GM10266 (cell line): ENCODE measurements at regions not wholly inside any gene's neighbourhood (a gene's known extent, or its start where the extent isn't known, plus 50 kb on each side); places are given as distances from the start of the nearest gene placed in this dataset.

Experiments
- DNase-seq: peaks from one replicate; pipeline ENCODE4 v3.0.0; 2012; ENCODE audit errors: extremely low spot score
- TF ChIP-seq, protein P1 (sequence below): IDR thresholded peaks from 2 replicates; pipeline ENCODE4 v1.5.1; 2012; ENCODE audit warnings: mild to moderate bottlenecking, low read depth; ENCODE audit not compliant: control insufficient read depth, insufficient read depth; ENCODE audit errors: missing control alignments

DNA sequence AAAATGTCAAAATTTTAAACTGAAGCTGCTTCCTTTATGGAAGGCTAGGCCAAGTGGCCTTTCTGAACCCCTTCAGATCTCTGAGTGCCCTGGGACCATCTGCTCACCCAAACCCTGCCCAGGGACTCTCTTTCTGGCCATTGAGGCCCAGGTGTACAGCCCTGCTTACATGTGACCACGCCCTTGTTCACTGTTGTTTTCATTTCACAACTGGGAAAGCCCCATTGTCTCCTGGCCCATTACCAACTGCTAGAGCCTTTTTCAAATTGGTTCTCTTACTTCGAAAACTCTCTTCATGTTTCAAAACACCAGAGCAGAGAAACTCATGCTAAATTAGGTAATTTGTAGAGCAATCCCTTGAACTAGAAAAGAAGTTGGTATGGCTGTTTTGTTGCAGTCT lies 219.5 kb upstream of the TANK start:
- TF ChIP-seq, protein P1, sequence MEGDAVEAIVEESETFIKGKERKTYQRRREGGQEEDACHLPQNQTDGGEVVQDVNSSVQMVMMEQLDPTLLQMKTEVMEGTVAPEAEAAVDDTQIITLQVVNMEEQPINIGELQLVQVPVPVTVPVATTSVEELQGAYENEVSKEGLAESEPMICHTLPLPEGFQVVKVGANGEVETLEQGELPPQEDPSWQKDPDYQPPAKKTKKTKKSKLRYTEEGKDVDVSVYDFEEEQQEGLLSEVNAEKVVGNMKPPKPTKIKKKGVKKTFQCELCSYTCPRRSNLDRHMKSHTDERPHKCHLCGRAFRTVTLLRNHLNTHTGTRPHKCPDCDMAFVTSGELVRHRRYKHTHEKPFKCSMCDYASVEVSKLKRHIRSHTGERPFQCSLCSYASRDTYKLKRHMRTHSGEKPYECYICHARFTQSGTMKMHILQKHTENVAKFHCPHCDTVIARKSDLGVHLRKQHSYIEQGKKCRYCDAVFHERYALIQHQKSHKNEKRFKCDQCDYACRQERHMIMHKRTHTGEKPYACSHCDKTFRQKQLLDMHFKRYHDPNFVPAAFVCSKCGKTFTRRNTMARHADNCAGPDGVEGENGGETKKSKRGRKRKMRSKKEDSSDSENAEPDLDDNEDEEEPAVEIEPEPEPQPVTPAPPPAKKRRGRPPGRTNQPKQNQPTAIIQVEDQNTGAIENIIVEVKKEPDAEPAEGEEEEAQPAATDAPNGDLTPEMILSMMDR, result no peak
- DNase-seq, result no peak

DNA sequence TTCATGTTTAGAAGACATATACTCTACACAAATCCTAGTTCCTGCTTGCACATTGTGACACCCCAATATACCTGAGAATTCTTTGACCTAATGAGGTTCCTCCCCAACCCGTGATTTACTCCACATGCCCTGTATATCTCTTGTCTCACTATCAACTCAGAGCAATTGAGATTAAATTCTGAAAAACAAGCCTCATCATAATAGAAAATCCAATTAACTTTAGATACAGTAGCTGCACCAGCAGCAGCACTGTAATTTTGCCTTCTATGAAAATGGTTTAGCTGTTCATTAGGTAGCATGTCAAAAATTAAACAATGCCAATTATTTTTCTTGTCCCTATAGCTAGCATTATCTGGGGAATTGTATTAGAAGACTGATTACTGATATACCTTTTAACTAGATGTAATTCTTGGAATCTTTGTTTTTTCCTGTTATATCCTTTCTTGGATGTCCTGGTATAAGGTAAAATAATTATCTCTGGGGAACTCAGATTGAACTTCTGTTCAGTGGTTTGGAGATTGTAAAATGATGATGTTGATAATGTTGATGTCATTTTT lies 218.9 kb upstream of the TANK start:
- TF ChIP-seq, protein P1, result no peak
- DNase-seq, result no peak

DNA sequence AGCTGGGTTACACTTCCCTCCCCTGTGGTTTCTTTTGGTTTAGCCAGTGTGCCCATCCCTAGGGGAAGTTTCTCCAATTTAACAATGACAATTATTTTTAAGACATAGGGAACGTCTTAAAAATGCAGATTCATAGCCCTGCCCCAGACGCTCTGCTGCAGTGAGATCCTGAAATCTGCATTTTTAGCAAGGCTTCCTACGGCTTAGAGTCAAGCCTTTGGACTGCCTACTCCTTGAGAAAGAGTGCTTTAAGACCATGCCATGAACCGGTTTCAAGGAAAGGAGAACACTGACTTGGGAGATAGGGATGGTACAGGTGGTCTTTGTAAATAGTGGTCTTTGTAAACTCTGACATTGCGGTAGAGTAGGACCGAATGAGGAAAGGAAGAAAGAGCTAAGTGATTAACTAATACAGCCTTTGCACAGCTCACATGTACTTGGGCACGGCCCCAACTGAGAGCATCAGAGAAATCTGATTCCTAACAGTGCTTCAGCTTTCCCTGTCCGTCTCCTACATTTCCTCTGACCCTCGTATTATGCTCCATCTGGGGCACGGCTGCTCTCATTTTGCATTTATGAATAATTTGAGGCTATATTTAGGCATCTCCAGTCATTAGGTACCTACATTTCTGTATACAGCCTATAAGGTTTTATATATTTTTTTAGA lies 217.6 kb upstream of the TANK start:
- TF ChIP-seq, protein P1, result no peak
- DNase-seq, result no peak

DNA sequence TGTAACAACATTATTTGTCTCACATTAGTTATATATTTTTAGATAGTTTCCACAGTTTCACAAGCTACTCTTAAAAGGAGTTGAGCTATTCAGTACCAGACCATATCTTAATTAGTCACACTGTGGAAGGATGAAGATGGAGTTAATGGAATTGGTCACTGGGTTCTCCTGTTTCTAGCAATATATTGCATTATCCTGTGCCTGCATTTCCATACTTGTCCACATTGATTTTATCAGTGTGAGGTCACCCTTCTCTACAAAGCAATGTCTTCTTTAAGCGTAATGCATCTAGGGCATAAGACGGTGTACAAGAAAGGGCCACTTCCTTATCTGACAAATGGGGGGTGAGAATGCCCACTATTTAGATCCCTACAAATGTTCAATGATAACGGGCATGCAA lies 216.8 kb upstream of the TANK start:
- TF ChIP-seq, protein P1, result no peak
- DNase-seq, result no peak

DNA sequence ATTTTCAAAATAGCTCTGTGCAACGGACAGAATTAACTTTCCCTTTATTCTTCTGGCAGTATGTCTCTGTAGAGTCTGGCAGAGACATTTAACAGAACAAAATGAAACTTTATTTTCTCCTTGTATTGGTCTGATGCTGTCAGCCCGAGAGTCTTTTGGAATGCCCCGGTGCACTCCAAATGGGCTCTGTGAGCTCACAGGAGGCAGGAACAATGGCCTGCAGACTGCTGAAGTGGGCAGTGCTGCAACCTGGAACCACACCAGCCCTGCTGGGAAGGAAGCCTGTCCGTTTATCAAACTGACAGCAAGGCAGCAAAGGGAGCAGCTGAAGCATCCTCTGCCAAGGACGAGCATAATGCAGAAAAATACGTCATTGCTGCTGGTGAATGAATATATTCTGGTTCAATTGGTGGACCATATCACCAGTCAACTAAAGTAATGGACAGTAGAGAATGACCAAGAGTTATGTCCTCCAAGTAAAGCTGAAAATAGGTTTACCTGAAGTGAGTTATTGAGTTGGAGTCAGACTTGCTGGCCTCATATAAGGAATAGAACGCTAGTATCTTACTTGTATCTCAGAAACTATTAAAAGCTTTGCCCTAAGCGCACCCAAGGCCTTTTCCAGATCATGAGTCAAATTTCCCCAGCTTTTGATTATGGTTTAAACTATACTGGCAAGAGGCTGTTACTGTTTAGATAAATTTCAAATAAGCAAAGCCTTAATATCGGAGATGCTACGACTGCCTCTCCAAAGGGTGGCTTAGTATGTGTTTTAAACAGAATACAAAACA lies 207.6 kb upstream of the TANK start:
- TF ChIP-seq, protein P1, result no peak
- DNase-seq, result no peak

DNA sequence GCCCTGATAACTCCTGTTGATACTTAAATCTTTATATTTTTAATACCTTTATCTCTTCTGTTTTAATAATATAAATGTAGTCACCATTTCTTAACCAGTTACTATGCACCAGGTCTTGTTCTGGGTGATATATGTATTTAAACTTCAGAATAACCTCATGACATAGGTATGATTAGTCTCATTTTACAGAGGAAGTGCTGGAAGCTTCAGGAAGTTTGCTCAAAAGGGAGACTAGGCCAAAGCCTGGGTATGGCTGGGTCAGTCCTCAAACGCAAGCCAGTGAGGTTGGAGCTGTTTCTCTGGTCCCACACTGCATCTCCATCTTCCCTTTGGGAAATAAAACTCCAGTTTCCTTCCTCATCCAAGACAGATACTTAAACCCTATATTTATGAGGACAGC lies 204.7 kb upstream of the TANK start:
- TF ChIP-seq, protein P1, result no peak
- DNase-seq, result no peak
